ENCODE measurements at regions not wholly inside any gene's neighbourhood (a gene's known extent, or its start where the extent isn't known, plus 50 kb on each side); places are given as distances from the start of the nearest gene placed in this dataset.
A peak's percentile ranks its signal among the peaks of the same experiment; 100 is the strongest.

- no peak overlapping the region for H4K5ac ChIP-seq (ENCODE audit: insufficient read length, low read depth, low read length)
- peaks cover 3% of the 10 kb centered on the region; the same call in 1 of the 2 replicates for H3K27me3 Mint-ChIP-seq (ENCODE audit: low read depth)
- no peaks in the 10 kb centered on the region for H3K4me1 ChIP-seq (ENCODE audit: insufficient read depth, low read length)
- H4K91ac ChIP-seq (ENCODE audit: insufficient read length, low read depth, low read length): no peak overlapping the region
- TF ChIP-seq CTCF (conservative IDR thresholded peaks at IDR 0.05): no peak
- no peak overlapping the region for H3K4me3 Mint-ChIP-seq
- H2AFZ ChIP-seq (ENCODE audit: low read length): no peak overlapping the region
- H3K79me2 ChIP-seq (ENCODE audit: insufficient read depth, low read length): no peaks in the 10 kb centered on the region
- H3K9ac ChIP-seq (ENCODE audit: extremely low read depth, insufficient read length, low read length): no peak overlapping the region
- H3K23ac ChIP-seq (ENCODE audit: insufficient read length, low read depth, low read length): no peak overlapping the region
- no peaks in the 10 kb centered on the region; a peak in 1 of 7 replicates for H3K36me3 Mint-ChIP-seq (ENCODE audit: insufficient read depth in 1 of 3, low read depth in 3 of 3)
- no peak overlapping the region for H3K56ac ChIP-seq (ENCODE audit: insufficient read length, low read depth, low read length)
- H3T11ph ChIP-seq (ENCODE audit: low read length): no peak overlapping the region
- no peak overlapping the region for H2BK15ac ChIP-seq (ENCODE audit: low read depth, low read length)
- no peak overlapping the region for H2BK20ac ChIP-seq (ENCODE audit: low read depth, low read length, poor library complexity, severe bottlenecking)
- no peaks in the 10 kb centered on the region for H4K20me1 ChIP-seq (ENCODE audit: control insufficient read depth, insufficient read depth, insufficient read length)
- no peaks in the 10 kb centered on the region for H3K79me1 ChIP-seq (ENCODE audit: insufficient read depth, low read depth, low read length, poor library complexity, severe bottlenecking)
- whole genome bisulfite sequencing (ENCODE audit: extremely low coverage, insufficient read length, low lambda C conversion rate): no CpG with 5 or more reads among the region's 5 CpGs
- H2BK12ac ChIP-seq (ENCODE audit: insufficient read length, low read depth, low read length): no peak overlapping the region
- no peak overlapping the region for H4K8ac ChIP-seq (replicated peaks; ENCODE audit: insufficient read length, low read depth, low read length)
- DNase-seq: peak; percentile 2
- no peaks in the 10 kb centered on the region for H3K9me3 ChIP-seq (ENCODE audit: control insufficient read depth, low read depth, low read length)
- H3K23me2 ChIP-seq (ENCODE audit: insufficient read length, low read depth, low read length, poor library complexity, severe bottlenecking): no peaks in the 10 kb centered on the region
- no peaks in the 10 kb centered on the region for H3K9me3 Mint-ChIP-seq
- H2BK120ac ChIP-seq (ENCODE audit: low read depth, low read length, poor library complexity, severe bottlenecking): no peak overlapping the region
- peaks cover 3% of the 10 kb centered on the region in 2 experiments for H3K4me1 Mint-ChIP-seq
- H3K27ac ChIP-seq (ENCODE audit: insufficient read length, low read depth, low read length): no peak overlapping the region
- H3K27ac Mint-ChIP-seq: no peak overlapping the region
- no peaks in the 10 kb centered on the region for H3K27me3 ChIP-seq (ENCODE audit: insufficient read depth, low read length)
- H2BK5ac ChIP-seq (ENCODE audit: insufficient read length, low read length): no peak overlapping the region
- no peak overlapping the region for H2AK5ac ChIP-seq (ENCODE audit: insufficient read length, low read length)
- no peak overlapping the region for H3K4me2 ChIP-seq (ENCODE audit: insufficient read depth, insufficient read length, low read length)
- no peak overlapping the region for H3K4ac ChIP-seq (ENCODE audit: low read depth, low read length)
- H3K14ac ChIP-seq (ENCODE audit: insufficient read depth, low read length): no peak overlapping the region
- H3K18ac ChIP-seq (ENCODE audit: insufficient read length, low read depth, low read length): no peak overlapping the region
Measured at GRCh38 chr11:134598368-134598767, 186.3 kb upstream of the B3GAT1 start.
